ENCODE measurements at regions not wholly inside any gene's neighbourhood (a gene's known extent, or its start where the extent isn't known, plus 50 kb on each side); places are given as distances from the start of the nearest gene placed in this dataset.

- TF ChIP-seq USF2 (IDR thresholded peaks at IDR 0.05; ENCODE audit: low read depth, low read length), result no peak
These were observed 590.0 kb upstream of the NOX3 start (continued) for GRCh38 chr6:156045401-156046267.

GRCh38 chr6:156033598-156033997 is 578.0 kb upstream of the NOX3 start:
- no peak overlapping the region for H3K56ac ChIP-seq (ENCODE audit: extremely low read depth, insufficient read depth, low read length)
- H3K23ac ChIP-seq (ENCODE audit: low read depth, low read length), result no peak overlapping the region
- H2BK5ac ChIP-seq (ENCODE audit: low read depth, low read length, poor library complexity, severe bottlenecking), result no peak overlapping the region
- H3K9me3 ChIP-seq (ENCODE audit: control insufficient read depth, insufficient read depth, low read length), result peaks cover 3% of the 10 kb centered on the region; the same call in 1 of the 2 replicates
- H3K79me1 ChIP-seq (ENCODE audit: low read depth in 1 of 2, low read length in 2 of 2), result no peaks in the 10 kb centered on the region
- H4K8ac ChIP-seq (ENCODE audit: low read depth in 2 of 2, low read length in 2 of 2), result no peak overlapping the region
- no peak overlapping the region for H4K91ac ChIP-seq (ENCODE audit: insufficient read depth, low read depth, low read length)
- no peaks in the 10 kb centered on the region for H3K9me1 ChIP-seq (ENCODE audit: insufficient read depth, low read length)
- dilution Hi-C loops (cut with HindIII; ENCODE audit: low sequenced_read_pairs, unreplicated experiment), result no loop called here
- ChIA-PET CTCF (no interaction called here), POLR2A (ENCODE audit: unreplicated experiment) (no interaction called here)
- in situ Hi-C loops (cut with MboI; ENCODE audit: low sequenced_read_pairs), result no loop called here
- no peak overlapping the region for H4K5ac ChIP-seq (ENCODE audit: low read depth, low read length)
- H3K4ac ChIP-seq (ENCODE audit: low read depth, low read length), result no peak overlapping the region
- H3K9ac ChIP-seq (ENCODE audit: low read depth, low read length), result no peak overlapping the region
- no peak overlapping the region for H3K18ac ChIP-seq (ENCODE audit: low read depth, low read length)
- no peak for DNase-seq
- H2AFZ ChIP-seq (replicated peaks; ENCODE audit: low read length, poor library complexity), result no peak overlapping the region
- no TSS peak for BruUV-seq (replicated peaks)
- no peaks in the 10 kb centered on the region for H3K36me3 ChIP-seq (ENCODE audit: control insufficient read depth, insufficient read depth, low read length)
- no peak overlapping the region for H2BK15ac ChIP-seq (ENCODE audit: low read depth, low read length)
- intact Hi-C loops (cut with micrococcal nuclease), result no loop called here
- no peaks in the 10 kb centered on the region for H3K4me1 ChIP-seq (ENCODE audit: control insufficient read depth, insufficient read depth, low read length)
- H3K27me3 ChIP-seq (ENCODE audit: control insufficient read depth, insufficient read depth, low read length), result no peaks in the 10 kb centered on the region
- H4K20me1 ChIP-seq (ENCODE audit: insufficient read depth, low read length), result no peaks in the 10 kb centered on the region
- no peak overlapping the region for H3K4me3 ChIP-seq (ENCODE audit: insufficient read depth, low read depth, low read length)
- H2BK120ac ChIP-seq (ENCODE audit: low read depth, low read length), result no peak overlapping the region
- H3K4me2 ChIP-seq (ENCODE audit: low read depth, low read length), result no peak overlapping the region
- no peak overlapping the region for H3K14ac ChIP-seq (replicated peaks; ENCODE audit: low read depth, low read length)
- H2AK9ac ChIP-seq (replicated peaks; ENCODE audit: low read depth, low read length, poor library complexity), result no peak overlapping the region
- H2BK20ac ChIP-seq (ENCODE audit: low read depth, low read length), result no peak overlapping the region
- H2AK5ac ChIP-seq (ENCODE audit: low read depth, low read length), result no peak overlapping the region
- no peak overlapping the region for H3K27ac ChIP-seq (ENCODE audit: insufficient read depth, low read length)
- ATAC-seq (ENCODE audit: low read depth), result no peak
- TF ChIP-seq SMC3 (IDR thresholded peaks at IDR 0.05; ENCODE audit: low read depth, low read length) (no peak), MXI1 (IDR thresholded peaks at IDR 0.05; ENCODE audit: borderline replicate concordance, low read depth, low read length) (no peak), MAZ (IDR thresholded peaks at IDR 0.05; ENCODE audit: borderline replicate concordance, low read depth, low read length) (no peak), FOS (IDR thresholded peaks at IDR 0.05; ENCODE audit: low read depth, low read length) (no peak), USF2 (IDR thresholded peaks at IDR 0.05; ENCODE audit: low read depth, low read length) (no peak), POLR2A (IDR thresholded peaks at IDR 0.05; ENCODE audit: low read depth, low read length) (no peak), RCOR1 (IDR thresholded peaks at IDR 0.05; ENCODE audit: insufficient replicate concordance, low read length) (no peak), NFE2L2 (IDR thresholded peaks at IDR 0.05; ENCODE audit: low read depth, low read length) (no peak), CEBPB (IDR thresholded peaks at IDR 0.05; ENCODE audit: low read depth, low read length) (no peak), CTCF (conservative IDR thresholded peaks at IDR 0.05; ENCODE audit: low read depth, low read length) (no peak), RAD21 (IDR thresholded peaks at IDR 0.05; ENCODE audit: low read length) (no peak), BHLHE40 (IDR thresholded peaks at IDR 0.05; ENCODE audit: low read depth, low read length) (no peak), RFX5 (IDR thresholded peaks at IDR 0.05; ENCODE audit: low read depth, low read length) (no peak)
